GM12875 (cell line): ENCODE measurements at regions not wholly inside any gene's neighbourhood (a gene's known extent, or its start where the extent isn't known, plus 50 kb on each side); places are given as distances from the start of the nearest gene placed in this dataset.

Source experiments
- H3K4me3 ChIP-seq: one replicate; pipeline ENCODE4 v1.5.1; 2011; ENCODE audit warnings: low read depth, low read length, control low read depth
- CTCF ChIP-seq: IDR thresholded peaks from 2 replicates; pipeline ENCODE4 v1.5.1; 2011; ENCODE audit warnings: low read depth, mild to moderate bottlenecking, control low read depth, inconsistent platforms, low read length, moderate library complexity, borderline replicate concordance; ENCODE audit not compliant: insufficient read depth

- no peak for TF ChIP-seq CTCF
- H3K4me3 ChIP-seq = no peak overlapping the region
These were observed 194.0 kb upstream of the KIRREL3 start for GRCh38 chr11:127194521-127194920.

GRCh38 chr11:127193950-127194349 lies 193.4 kb upstream of the KIRREL3 start:
- no peak overlapping the region for H3K4me3 ChIP-seq
- TF ChIP-seq CTCF = no peak

GRCh38 chr11:127191689-127192088 lies 191.1 kb upstream of the KIRREL3 start:
- TF ChIP-seq CTCF = no peak

DNA sequence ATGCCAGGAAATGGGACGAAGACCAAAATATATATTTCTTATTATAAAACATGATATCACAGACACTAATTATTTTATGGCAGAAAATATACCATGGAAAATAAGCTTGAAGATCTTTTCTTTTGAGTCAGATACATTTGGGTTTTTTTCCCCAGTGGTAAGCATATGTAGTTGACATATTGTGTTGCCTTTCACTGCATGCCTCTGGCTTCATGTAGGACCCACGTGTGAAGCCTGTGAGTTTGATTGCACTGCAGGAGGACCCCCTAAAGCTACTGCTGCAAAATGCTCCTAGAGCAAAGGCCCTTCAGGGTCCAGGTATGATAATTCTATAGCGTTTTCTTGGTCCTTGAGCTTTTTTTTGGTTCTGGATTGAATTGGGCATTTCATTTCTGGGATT lies 190.7 kb upstream of the KIRREL3 start:
- H3K4me3 ChIP-seq = no peak overlapping the region
- TF ChIP-seq CTCF = no peak

More at GRCh38 chr11:127191689-127192088, 191.1 kb upstream of the KIRREL3 start:
- no peak overlapping the region for H3K4me3 ChIP-seq

DNA sequence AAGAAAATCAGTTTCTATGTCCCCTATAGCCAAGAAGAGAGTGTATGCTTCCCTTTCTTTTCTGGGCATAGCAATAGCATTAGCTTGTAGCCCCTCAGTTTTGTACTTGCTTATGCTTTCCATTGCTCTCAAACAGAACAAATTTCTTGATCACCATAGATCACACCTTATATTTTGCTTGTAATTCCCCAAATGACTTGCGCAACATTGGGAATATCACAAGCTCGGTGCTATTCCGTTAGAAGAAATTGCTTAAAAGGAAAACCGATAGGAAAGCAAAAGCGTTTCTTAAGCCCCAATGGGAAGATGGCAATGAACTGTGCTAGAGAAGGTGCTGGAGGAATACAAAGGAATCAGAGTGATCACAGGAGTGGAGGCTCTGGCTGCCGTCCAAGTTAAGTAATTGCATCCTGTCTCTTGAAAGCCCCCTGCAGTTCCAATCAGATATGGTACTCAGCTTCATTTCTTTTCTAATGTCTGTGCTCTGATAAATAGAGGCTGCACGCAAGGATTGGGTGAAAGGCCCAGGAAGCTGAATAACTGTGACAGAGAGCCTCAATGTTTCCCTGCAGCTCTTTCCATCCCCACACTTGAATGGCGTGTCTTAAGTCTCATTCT lies 182.1 kb upstream of the KIRREL3 start:
- H3K4me3 ChIP-seq = no peak overlapping the region
- TF ChIP-seq CTCF = no peak

GRCh38 chr11:127157225-127157624 lies 156.7 kb upstream of the KIRREL3 start:
- TF ChIP-seq CTCF = no peak
- no peak overlapping the region for H3K4me3 ChIP-seq

- TF ChIP-seq CTCF = no peak
- no peak overlapping the region for H3K4me3 ChIP-seq
These were observed 148.8 kb upstream of the KIRREL3 start for GRCh38 chr11:127149410-127149809.
